Loucy (cell line): ENCODE measurements at regions not wholly inside any gene's neighbourhood (a gene's known extent, or its start where the extent isn't known, plus 50 kb on each side); places are given as distances from the start of the nearest gene placed in this dataset.

Source experiments
- H2AFZ ChIP-seq: fragments of 200-600 bp; sonication (generic); 2 replicates; pipeline ENCODE4 v1.6.0; 2016; ENCODE audit warnings: antibody characterized with exemption, mild to moderate bottlenecking, low read length, moderate library complexity
- H3F3A ChIP-seq: fragments of 200-600 bp; 2 replicates; pipeline ENCODE4 v1.6.0; 2016; ENCODE audit warnings: antibody characterized with exemption, low read depth, mild to moderate bottlenecking
- H3K27me3 ChIP-seq: fragments of 200-600 bp; sonication (generic); 2 replicates; pipeline ENCODE4 v1.6.1; 2014; ENCODE audit warnings: low read length, mild to moderate bottlenecking; ENCODE audit not compliant: insufficient read depth, poor library complexity, severe bottlenecking
- H3K36me3 ChIP-seq: fragments of 200-600 bp; sonication (generic); 2 replicates; pipeline ENCODE4 v1.6.1; 2016; ENCODE audit warnings: low read length; ENCODE audit not compliant: insufficient read depth
- H3K4me1 ChIP-seq: fragments of 200-600 bp; sonication (generic); 2 replicates; pipeline ENCODE4 v1.5.1; 2014; ENCODE audit warnings: low read length, mild to moderate bottlenecking; ENCODE audit not compliant: insufficient read depth, poor library complexity, severe bottlenecking
- H3K4me2 ChIP-seq: fragments of 200-600 bp; sonication (generic); 2 replicates; pipeline ENCODE4 v1.6.0; 2014; ENCODE audit warnings: antibody characterized with exemption, low read length, low read depth, mild to moderate bottlenecking; ENCODE audit not compliant: poor library complexity, severe bottlenecking
- H3K4me3 ChIP-seq: fragments of 200-600 bp; sonication (generic); 2 replicates; pipeline ENCODE4 v1.5.1; 2014; ENCODE audit warnings: low read length, mild to moderate bottlenecking, mixed read lengths; ENCODE audit not compliant: poor library complexity, severe bottlenecking
- H3K79me2 ChIP-seq: fragments of 200-600 bp; sonication (generic); 2 replicates; pipeline ENCODE4 v1.6.1; 2014; ENCODE audit warnings: low read length; ENCODE audit not compliant: insufficient read depth
- H3K9ac ChIP-seq: fragments of 200-600 bp; sonication (generic); 2 replicates; pipeline ENCODE4 v1.6.0; 2014; ENCODE audit warnings: mild to moderate bottlenecking, low read depth, low read length, moderate library complexity; ENCODE audit not compliant: poor library complexity, severe bottlenecking
- H3K9me2 ChIP-seq: fragments of 200-600 bp; sonication (generic); replicated peaks from 2 replicates; pipeline ENCODE4 v1.6.1; 2016; ENCODE audit warnings: low read depth, low read length, mixed read lengths
- H3K9me3 ChIP-seq: fragments of 200-600 bp; sonication (generic); 2 replicates; pipeline ENCODE4 v1.6.1; 2014; ENCODE audit warnings: mild to moderate bottlenecking, antibody characterized with exemption, low read length, low read depth; ENCODE audit not compliant: insufficient read depth
- H4K20me1 ChIP-seq: fragments of 200-600 bp; sonication (generic); 2 replicates; pipeline ENCODE4 v1.6.0; 2014; ENCODE audit warnings: antibody characterized with exemption, low read length, mild to moderate bottlenecking; ENCODE audit not compliant: insufficient read depth, poor library complexity, severe bottlenecking
- EZH2phosphoT487 ChIP-seq: fragments of 200-600 bp; IDR thresholded peaks from 2 replicates; pipeline ENCODE4 v1.6.1; 2018; ENCODE audit warnings: antibody characterized with exemption, mild to moderate bottlenecking, moderate library complexity, borderline replicate concordance
- TF ChIP-seq, protein P1 (sequence below): fragments of 200-600 bp; sonication (generic); conservative IDR thresholded peaks from 2 replicates; pipeline ENCODE4 v1.5.1; 2014; ENCODE audit warnings: mild to moderate bottlenecking, antibody characterized with exemption, low read length

DNA sequence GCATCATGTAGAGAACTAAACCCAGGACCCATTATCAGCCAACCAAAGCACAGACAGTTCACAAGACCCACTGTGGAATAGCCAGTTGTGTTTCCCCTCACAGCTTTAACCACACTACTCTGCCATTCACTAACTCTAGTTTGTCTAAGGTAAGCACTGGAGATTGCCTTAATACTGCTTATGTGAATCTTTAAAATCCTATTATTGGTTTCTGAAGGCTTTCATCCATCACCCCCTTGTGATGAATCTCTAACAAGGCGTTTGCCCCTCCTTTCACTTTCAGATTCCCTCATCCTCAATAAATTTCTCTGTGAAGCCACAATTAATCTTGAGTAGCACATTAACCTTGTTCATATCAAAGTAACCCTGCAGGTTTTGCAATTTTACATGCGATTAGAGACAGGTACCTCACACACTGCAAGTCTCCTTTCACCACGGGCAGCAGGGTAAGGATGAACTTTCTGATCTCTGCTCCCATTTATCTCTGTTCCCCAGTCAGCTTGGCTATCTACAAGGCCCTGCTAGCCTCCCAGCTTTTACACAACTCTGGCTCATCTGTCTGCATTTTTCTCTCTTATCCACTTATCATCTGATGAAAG, 785.6 kb downstream of the REEP3 start:
- Histone ChIP-seq H3K79me2 (no peaks in the 10 kb centered on the region), H3K4me3 (no peak overlapping the region), H3K9ac (no peak overlapping the region), H3F3A (no peaks in the 10 kb centered on the region), H3K36me3 (no peaks in the 10 kb centered on the region), H3K9me2 (no peaks in the 10 kb centered on the region), H4K20me1 (no peaks in the 10 kb centered on the region), H3K4me1 (no peaks in the 10 kb centered on the region), H3K4me2 (no peak overlapping the region), H3K27me3 (no peaks in the 10 kb centered on the region), H2AFZ (no peak overlapping the region), H3K9me3 (no peaks in the 10 kb centered on the region)
- no peak for TF ChIP-seq EZH2phosphoT487
- TF ChIP-seq, protein P1, sequence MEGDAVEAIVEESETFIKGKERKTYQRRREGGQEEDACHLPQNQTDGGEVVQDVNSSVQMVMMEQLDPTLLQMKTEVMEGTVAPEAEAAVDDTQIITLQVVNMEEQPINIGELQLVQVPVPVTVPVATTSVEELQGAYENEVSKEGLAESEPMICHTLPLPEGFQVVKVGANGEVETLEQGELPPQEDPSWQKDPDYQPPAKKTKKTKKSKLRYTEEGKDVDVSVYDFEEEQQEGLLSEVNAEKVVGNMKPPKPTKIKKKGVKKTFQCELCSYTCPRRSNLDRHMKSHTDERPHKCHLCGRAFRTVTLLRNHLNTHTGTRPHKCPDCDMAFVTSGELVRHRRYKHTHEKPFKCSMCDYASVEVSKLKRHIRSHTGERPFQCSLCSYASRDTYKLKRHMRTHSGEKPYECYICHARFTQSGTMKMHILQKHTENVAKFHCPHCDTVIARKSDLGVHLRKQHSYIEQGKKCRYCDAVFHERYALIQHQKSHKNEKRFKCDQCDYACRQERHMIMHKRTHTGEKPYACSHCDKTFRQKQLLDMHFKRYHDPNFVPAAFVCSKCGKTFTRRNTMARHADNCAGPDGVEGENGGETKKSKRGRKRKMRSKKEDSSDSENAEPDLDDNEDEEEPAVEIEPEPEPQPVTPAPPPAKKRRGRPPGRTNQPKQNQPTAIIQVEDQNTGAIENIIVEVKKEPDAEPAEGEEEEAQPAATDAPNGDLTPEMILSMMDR = no peak

DNA sequence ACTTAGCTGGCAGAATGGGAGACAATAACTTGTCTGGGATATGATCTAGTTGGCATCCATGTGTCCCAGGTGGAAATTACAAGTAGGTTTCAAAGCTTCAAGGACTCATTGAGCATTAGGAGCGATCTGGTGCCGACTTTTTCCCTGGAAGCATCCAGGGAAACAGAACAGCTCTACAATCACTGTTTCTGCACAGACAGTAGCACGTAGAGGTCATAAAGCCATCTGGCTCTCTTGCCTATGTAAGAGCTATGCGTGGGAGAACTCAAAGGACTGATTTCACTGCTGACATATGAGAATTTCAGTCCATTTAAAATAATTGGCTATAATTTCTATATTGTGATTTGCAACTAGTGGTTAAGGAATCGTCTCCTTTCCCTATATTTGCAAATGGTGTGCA, 791.7 kb downstream of the REEP3 start:
- H2AFZ ChIP-seq = no peak overlapping the region
- H3K9me2 ChIP-seq = no peaks in the 10 kb centered on the region
- H3K9me3 ChIP-seq = no peaks in the 10 kb centered on the region
- no peaks in the 10 kb centered on the region for H3K27me3 ChIP-seq
- H3K4me3 ChIP-seq = no peak overlapping the region
- H3K36me3 ChIP-seq = no peaks in the 10 kb centered on the region
- TF ChIP-seq, protein P1 = no peak
- TF ChIP-seq EZH2phosphoT487 = no peak
- no peaks in the 10 kb centered on the region for H3K79me2 ChIP-seq
- H3F3A ChIP-seq = no peaks in the 10 kb centered on the region
- H3K4me1 ChIP-seq = no peaks in the 10 kb centered on the region
- no peak overlapping the region for H3K4me2 ChIP-seq
- H4K20me1 ChIP-seq = no peaks in the 10 kb centered on the region
- no peak overlapping the region for H3K9ac ChIP-seq

DNA sequence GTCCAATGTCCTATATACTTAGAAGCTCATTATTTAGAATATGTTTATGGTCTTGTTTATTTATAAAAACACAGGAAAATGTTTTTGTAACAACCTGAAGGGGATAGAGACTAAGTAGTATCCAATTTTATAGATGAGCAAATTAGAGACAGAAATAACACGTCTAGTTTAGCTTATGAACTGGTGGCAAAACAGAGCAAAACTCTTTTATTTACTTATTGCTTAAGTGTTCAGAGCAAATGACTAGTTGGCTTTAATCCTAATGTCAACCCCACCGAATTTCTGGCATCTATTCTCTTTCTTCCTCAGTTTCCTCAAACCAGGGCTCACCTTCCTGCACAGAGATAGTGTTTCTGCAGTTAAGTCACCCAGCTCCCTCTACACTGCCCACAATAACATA, 792.8 kb downstream of the REEP3 start:
- no peak overlapping the region for H2AFZ ChIP-seq
- H3K27me3 ChIP-seq = no peaks in the 10 kb centered on the region
- H3K9ac ChIP-seq = no peak overlapping the region
- no peaks in the 10 kb centered on the region for H3F3A ChIP-seq
- H3K4me1 ChIP-seq = no peaks in the 10 kb centered on the region
- H3K4me3 ChIP-seq = no peak overlapping the region
- no peaks in the 10 kb centered on the region for H3K36me3 ChIP-seq
- H3K9me2 ChIP-seq = 0 out of 2 replicates have a peak, but pooled peaks cover 6% of the 10 kb centered on the region
- no peaks in the 10 kb centered on the region for H4K20me1 ChIP-seq
- no peaks in the 10 kb centered on the region for H3K9me3 ChIP-seq
- no peak overlapping the region for H3K4me2 ChIP-seq
- TF ChIP-seq, protein P1 = no peak
- TF ChIP-seq EZH2phosphoT487 = no peak
- H3K79me2 ChIP-seq = no peaks in the 10 kb centered on the region
